Parathyroid adenoma (tissue), 2 donors: ENCODE measurements at regions not wholly inside any gene's neighbourhood (a gene's known extent, or its start where the extent isn't known, plus 50 kb on each side); places are given as distances from the start of the nearest gene placed in this dataset.

Experiments used
- H2AFZ ChIP-seq: fragments of 300-600 bp; sonication (generic); one replicate; pipeline ENCODE4 v1.7.0; 2017; ENCODE audit warnings: antibody characterized with exemption, mild to moderate bottlenecking
- H3K27ac ChIP-seq: fragments of 300-600 bp; sonication (generic); one replicate; pipeline ENCODE4 v1.7.0; 2017
- H3K27me3 ChIP-seq: fragments of 300-600 bp; sonication (generic); one replicate; pipeline ENCODE4 v1.7.0; 2017; ENCODE audit warnings: low read length; ENCODE audit not compliant: control insufficient read depth, insufficient read depth
- H3K36me3 ChIP-seq: fragments of 300-600 bp; sonication (generic); one replicate; pipeline ENCODE4 v1.7.0; 2017; ENCODE audit warnings: low read length; ENCODE audit not compliant: control insufficient read depth, insufficient read depth
- H3K4me1 ChIP-seq: fragments of 300-600 bp; sonication (generic); one replicate; pipeline ENCODE4 v1.7.0; 2017; ENCODE audit warnings: control low read depth
- H3K4me2 ChIP-seq: fragments of 300-600 bp; sonication (generic); one replicate; pipeline ENCODE4 v1.7.0; 2017; ENCODE audit warnings: low read length
- H3K4me3 ChIP-seq: fragments of 300-600 bp; sonication (generic); one replicate; pipeline ENCODE4 v1.7.0; 2017; ENCODE audit warnings: low read depth, low read length
- H3K79me2 ChIP-seq: fragments of 300-600 bp; sonication (generic); one replicate; pipeline ENCODE4 v1.7.0; 2017; ENCODE audit warnings: control low read depth
- H3K9ac ChIP-seq: fragments of 300-600 bp; sonication (generic); one replicate; pipeline ENCODE4 v1.7.0; 2017; ENCODE audit warnings: mild to moderate bottlenecking
- H3K9me3 ChIP-seq: fragments of 300-600 bp; sonication (generic); one replicate; pipeline ENCODE4 v1.7.0; 2017; ENCODE audit warnings: low read length; ENCODE audit not compliant: control insufficient read depth
- CTCF ChIP-seq: fragments of 300-600 bp; sonication (generic); IDR thresholded peaks from one replicate; pipeline ENCODE4 v1.7.0; 2017; ENCODE audit warnings: antibody characterized with exemption, mild to moderate bottlenecking
- donor health status: primary hyperparathyroidism.

DNA sequence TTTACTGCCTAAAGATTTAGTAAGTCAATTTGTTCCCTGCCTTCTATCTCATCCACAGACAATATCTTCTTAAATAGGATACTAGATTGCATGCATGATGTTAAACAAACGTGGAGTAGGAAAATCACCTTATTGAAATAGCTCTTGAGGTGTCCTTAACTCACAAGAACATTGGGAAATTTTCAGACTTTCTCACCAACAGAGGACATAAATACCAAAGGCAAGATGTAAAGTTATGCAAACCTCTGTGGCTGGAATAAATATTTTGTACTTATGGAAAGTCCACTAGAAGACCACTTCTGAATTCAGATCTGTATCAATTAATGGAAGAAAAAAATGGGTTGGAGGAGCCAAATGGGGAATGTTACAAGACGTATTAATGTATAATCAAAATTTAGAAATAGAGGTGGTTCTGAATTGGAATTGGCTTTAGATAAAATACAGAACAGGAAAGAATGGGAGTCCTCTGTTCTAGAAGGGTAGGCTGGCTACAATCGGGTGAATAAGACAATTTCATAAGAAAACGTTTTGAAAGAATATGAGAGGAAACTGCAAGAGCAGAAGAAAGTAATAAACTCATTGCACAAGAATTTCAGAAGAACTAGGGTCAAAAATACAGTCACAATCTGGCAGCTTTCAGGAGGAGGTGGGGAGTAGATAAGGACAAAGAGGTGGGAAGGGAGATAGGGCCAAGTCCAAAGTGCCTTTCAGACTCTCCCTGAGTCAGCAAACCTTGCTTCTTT is 69.3 kb upstream of the FN1 start:
- Histone ChIP-seq H3K27me3 (no peaks in the 10 kb centered on the region), H3K79me2 (no peaks in the 10 kb centered on the region), H3K36me3 (no peaks in the 10 kb centered on the region), H3K4me3 (no peak overlapping the region), H2AFZ (no peak overlapping the region), H3K9ac (no peak overlapping the region), H3K4me1 (no peaks in the 10 kb centered on the region), H3K9me3 (no peaks in the 10 kb centered on the region), H3K27ac (no peak overlapping the region), H3K4me2 (no peak overlapping the region)
- TF ChIP-seq CTCF = no peak

GRCh38 chr2:215504547-215504946 is 68.7 kb upstream of the FN1 start:
- no peak for TF ChIP-seq CTCF
- no peak overlapping the region for H3K27ac ChIP-seq

GRCh38 chr2:215503381-215503780 is 67.5 kb upstream of the FN1 start:
- H3K27ac ChIP-seq = no peak overlapping the region
- no peaks in the 10 kb centered on the region for H3K27me3 ChIP-seq
- TF ChIP-seq CTCF = no peak
- no peaks in the 10 kb centered on the region for H3K4me1 ChIP-seq
- no peak overlapping the region for H2AFZ ChIP-seq
- no peak overlapping the region for H3K4me2 ChIP-seq
- H3K36me3 ChIP-seq = no peaks in the 10 kb centered on the region
- no peaks in the 10 kb centered on the region for H3K9me3 ChIP-seq
- no peak overlapping the region for H3K4me3 ChIP-seq
- no peaks in the 10 kb centered on the region for H3K79me2 ChIP-seq
- no peak overlapping the region for H3K9ac ChIP-seq

More at GRCh38 chr2:215504547-215504946, 68.7 kb upstream of the FN1 start:
- H3K36me3 ChIP-seq = no peaks in the 10 kb centered on the region
- H3K27me3 ChIP-seq = no peaks in the 10 kb centered on the region
- H3K79me2 ChIP-seq = no peaks in the 10 kb centered on the region
- H3K9ac ChIP-seq = no peak overlapping the region
- H3K4me1 ChIP-seq = no peaks in the 10 kb centered on the region
- no peaks in the 10 kb centered on the region for H3K9me3 ChIP-seq
- no peak overlapping the region for H3K4me2 ChIP-seq
- no peak overlapping the region for H2AFZ ChIP-seq
- no peak overlapping the region for H3K4me3 ChIP-seq

- no peak overlapping the region for H3K4me2 ChIP-seq
- H3K4me1 ChIP-seq = no peaks in the 10 kb centered on the region
- no peak overlapping the region for H2AFZ ChIP-seq
- H3K9me3 ChIP-seq = no peaks in the 10 kb centered on the region
- no peak overlapping the region for H3K9ac ChIP-seq
- H3K4me3 ChIP-seq = no peak overlapping the region
- H3K79me2 ChIP-seq = no peaks in the 10 kb centered on the region
- H3K27ac ChIP-seq = no peak overlapping the region
- H3K36me3 ChIP-seq = no peaks in the 10 kb centered on the region
- TF ChIP-seq CTCF = no peak
- H3K27me3 ChIP-seq = no peaks in the 10 kb centered on the region
Observed at GRCh38 chr2:215500466-215500865, 64.6 kb upstream of the FN1 start.

GRCh38 chr2:215499331-215499730 is 63.5 kb upstream of the FN1 start:
- Histone ChIP-seq H3K27me3 (no peaks in the 10 kb centered on the region), H3K4me2 (no peak overlapping the region), H2AFZ (no peak overlapping the region), H3K9ac (no peak overlapping the region), H3K4me1 (no peaks in the 10 kb centered on the region), H3K79me2 (no peaks in the 10 kb centered on the region), H3K27ac (no peak overlapping the region), H3K9me3 (no peaks in the 10 kb centered on the region), H3K36me3 (no peaks in the 10 kb centered on the region), H3K4me3 (no peak overlapping the region)
- TF ChIP-seq CTCF = no peak
